K562 (cell line): ENCODE measurements at regions not wholly inside any gene's neighbourhood (a gene's known extent, or its start where the extent isn't known, plus 50 kb on each side); places are given as distances from the start of the nearest gene placed in this dataset.

Source experiments
- ATAC-seq: fragments of 200-7000 bp; cut with Tn5 transposase; 3 replicates; pipeline ENCODE4 v1.9.1; 2020; ENCODE audit warnings: moderate library complexity
- BruUV-seq: library from RNA; stranded (reverse); fragments of 400-500 nt; replicated peaks from 2 replicates; lab custom pipeline; 2021; lab: Mats Ljungman, UMichigan
- CTCF ChIA-PET: fragments of 300-600 bp; formaldehyde crosslinking; extraction: SDS; loops from one replicate; lab custom pipeline; 2021; ENCODE audit warnings: low intra/inter-chr PET ratio; lab: Yijun Ruan, JAX
- POLR2A ChIA-PET: fragments of 300-600, 350-650 bp; sonication (Branson Sonifier 250); formaldehyde crosslinking; extraction: SDS; loops from one replicate; lab custom pipeline; 2021; ENCODE audit warnings: antibody characterized with exemption, inconsistent platforms; lab: Yijun Ruan, JAX
- DNase-seq, 4 experiments: peaks; one replicate each; pipeline versions ENCODE4 v3.0.0 to v3.0.0-alpha.2; 2011 to 2018; ENCODE audit warnings: low spot score in 3 of 4, mixed read lengths in 3 of 4; ENCODE audit errors: extremely low read depth in 1 of 4
- FAIRE-seq: peaks from 2 replicates; lab custom pipeline; 2011; peaks lifted over from hg19 to GRCh38; lab: Jason Lieb, UNC
- H2AFZ ChIP-seq: 2 replicates; pipeline ENCODE4 v1.6.0; 2011; ENCODE audit warnings: low read depth, low read length, control low read depth, inconsistent platforms
- H3K27ac ChIP-seq: fragments of 200-600 bp; 3 replicates; pipeline ENCODE4 v1.8.0; 2011; ENCODE audit warnings: low read depth, mild to moderate bottlenecking, control low read depth, inconsistent platforms, low read length, moderate library complexity, mixed read lengths; ENCODE audit errors: extremely low read depth
- H3K27me3 ChIP-seq, 2 experiments: fragments of 300-600 bp in 1 of 2; 2 replicates in 1 of 2; 3 replicates in 1 of 2; pipeline versions ENCODE4 v1.6.0 to v1.8.0; 2011; ENCODE audit warnings: inconsistent platforms in 2 of 2, low read length in 2 of 2, mild to moderate bottlenecking in 1 of 2, mixed read lengths in 1 of 2, moderate library complexity in 1 of 2; ENCODE audit not compliant: control insufficient read depth in 2 of 2, insufficient read depth in 2 of 2
- H3K36me3 ChIP-seq: fragments of 300-600 bp; 3 replicates; pipeline ENCODE4 v1.8.0; 2011; ENCODE audit warnings: mild to moderate bottlenecking, low read length, inconsistent platforms; ENCODE audit not compliant: control insufficient read depth, insufficient read depth
- H3K4me1 ChIP-seq, 2 experiments: fragments of 200-600 bp in 1 of 2; replicated peaks in 1 of 2; 2 replicates in 1 of 2; 3 replicates in 1 of 2; pipeline versions ENCODE4 v1.5.1 to v1.8.0; 2011; ENCODE audit warnings: inconsistent platforms in 2 of 2, low read length in 2 of 2, mild to moderate bottlenecking in 1 of 2, mixed read lengths in 1 of 2, moderate library complexity in 1 of 2; ENCODE audit not compliant: control insufficient read depth in 2 of 2, insufficient read depth in 2 of 2
- H3K4me2 ChIP-seq: 2 replicates; pipeline ENCODE4 v1.6.1; 2011; ENCODE audit warnings: low read length, control low read depth, inconsistent platforms, mixed read lengths; ENCODE audit not compliant: insufficient read depth
- H3K4me3 ChIP-seq: fragments of 200-600 bp; sonication (generic), shearing (Covaris generic); 2 replicates; pipeline ENCODE4 v1.5.1; 2016; ENCODE audit warnings: control low read depth, inconsistent platforms
- H3K79me2 ChIP-seq: fragments of 200-600 bp; 3 replicates; pipeline ENCODE4 v1.8.0; 2011; ENCODE audit warnings: low read length, inconsistent platforms; ENCODE audit not compliant: control insufficient read depth, insufficient read depth
- H3K9ac ChIP-seq, 2 experiments: 2 replicates each; pipeline versions ENCODE4 v1.6.0 to v1.6.1; 2011; ENCODE audit warnings: low read depth in 2 of 2, low read length in 2 of 2, control low read depth in 1 of 2, inconsistent platforms in 1 of 2, mild to moderate bottlenecking in 1 of 2, mixed read lengths in 1 of 2; ENCODE audit not compliant: insufficient read depth in 1 of 2
- H3K9me1 ChIP-seq: one replicate; pipeline ENCODE4 v1.6.0; 2011; ENCODE audit warnings: inconsistent platforms, mild to moderate bottlenecking, low read length, moderate library complexity; ENCODE audit not compliant: control insufficient read depth, insufficient read depth
- H3K9me3 ChIP-seq: replicated peaks from 2 replicates; pipeline ENCODE4 v1.5.1; 2011; ENCODE audit warnings: low read depth, low read length, inconsistent platforms; ENCODE audit not compliant: control insufficient read depth, insufficient read depth
- H4K20me1 ChIP-seq: replicated peaks from 2 replicates; pipeline ENCODE4 v1.6.1; 2011; ENCODE audit warnings: low read length, inconsistent platforms, mixed read lengths; ENCODE audit not compliant: control insufficient read depth, insufficient read depth
- GTF2F1 ChIP-seq: IDR thresholded peaks from 2 replicates; pipeline ENCODE4 v1.6.1; 2011; ENCODE audit warnings: low read depth, low read length, improper control_type of control experiment
- MEF2A ChIP-seq: IDR thresholded peaks from 2 replicates; pipeline ENCODE4 v1.6.1; 2011; ENCODE audit warnings: low read depth, mild to moderate bottlenecking, low read length, moderate library complexity; ENCODE audit not compliant: control insufficient read depth
- NR4A1 ChIP-seq, 2 experiments: fragments of 250-450 bp in 1 of 2; fragments of 450-650 bp in 1 of 2; sonication (Bioruptor Pico) in 1 of 2; IDR thresholded peaks; 2 replicates each; pipeline versions ENCODE4 v1.4.0 to v1.6.1; 2016 to 2020; ENCODE audit warnings: mild to moderate bottlenecking in 2 of 2, missing compliant biosample characterization in 1 of 2, missing genetic modification characterization in 1 of 2, moderate library complexity in 1 of 2
- SFPQ ChIP-seq: fragments of 200-400 bp; formaldehyde crosslinking; IDR thresholded peaks from 2 replicates; pipeline ENCODE4 v1.6.1; 2017; ENCODE audit warnings: mild to moderate bottlenecking, low read depth, low read length, moderate library complexity
- TBL1XR1 ChIP-seq, 2 experiments: IDR thresholded peaks; 2 replicates each; pipeline ENCODE4 v1.6.1; 2012; ENCODE audit warnings: improper control_type of control experiment in 2 of 2, low read length in 2 of 2, mild to moderate bottlenecking in 1 of 2
- ZNF217 ChIP-seq: sonication (generic); formaldehyde crosslinking; IDR thresholded peaks from 2 replicates; pipeline ENCODE4 v1.8.0; 2022; ENCODE audit warnings: mild to moderate bottlenecking, missing genetic modification reagents
- WGBS: fragments of 100-300 bp; shearing (Covaris generic); methylation state at CpG from one replicate; pipeline ENCODE4 v1.1.6; 2016; ENCODE audit warnings: low coverage, mixed read lengths; ENCODE audit not compliant: insufficient coverage; ENCODE audit errors: missing lambda C conversion rate; 5-methylcytosine and 5-hydroxymethylcytosine counted together
- in situ Hi-C: fragments of 300-500 bp; cut with MboI; formaldehyde crosslinking; loops from 4 replicates; pipeline ENCODE4 v1.15.0; 2018; ENCODE audit warnings: inconsistent platforms, mixed read lengths
- intact Hi-C: fragments of 100-400 bp; cut with micrococcal nuclease; formaldehyde crosslinking; loops from 2 replicates; pipeline ENCODE4 v1.14.2; 2022

GRCh38 chr4:180950377-180950776, 1292.8 kb upstream of the TENM3 start:
- no peak overlapping the region for H3K27ac ChIP-seq
- H3K4me2 ChIP-seq = no peak overlapping the region
- no peak overlapping the region for H3K9ac ChIP-seq
- intact Hi-C loops = no loop called here
- DNase-seq = no peak
- no peak overlapping the region for H2AFZ ChIP-seq
- no peak overlapping the region for H3K4me3 ChIP-seq
- H3K36me3 ChIP-seq = no peaks in the 10 kb centered on the region
- H3K79me2 ChIP-seq = no peaks in the 10 kb centered on the region
- ATAC-seq = no peak
- BruUV-seq = no TSS peak
- no peak for TF ChIP-seq NR4A1 (CRISPR knock-in tag; IDR thresholded peaks at IDR 0.05)
- TF ChIP-seq NR4A1 (tag; IDR thresholded peaks at IDR 0.05) = no peak
- TF ChIP-seq TBL1XR1 (IDR thresholded peaks at IDR 0.05; ENCODE audit: low read length in 2 of 2) = no peak
- TF ChIP-seq MEF2A = no peak
- no peak for TF ChIP-seq GTF2F1
- TF ChIP-seq ZNF217 = no peak
- TF ChIP-seq SFPQ = no peak
- H3K27me3 ChIP-seq = no peaks in the 10 kb centered on the region
- ChIA-PET POLR2A (no interaction called here), CTCF (no interaction called here)
- no peaks in the 10 kb centered on the region for H3K4me1 ChIP-seq
- in situ Hi-C loops = no loop called here
- H4K20me1 ChIP-seq = no peaks in the 10 kb centered on the region
- no peaks in the 10 kb centered on the region for H3K9me1 ChIP-seq
- 0% methylated on average over 1 of the region's 1 CpG for WGBS
- H3K9me3 ChIP-seq = no peaks in the 10 kb centered on the region
- FAIRE-seq = no peak
